Prostate gland (tissue), 2 donors: ENCODE measurements at regions not wholly inside any gene's neighbourhood (a gene's known extent, or its start where the extent isn't known, plus 50 kb on each side); places are given as distances from the start of the nearest gene placed in this dataset.

Experiments
- POLR2A ChIP-seq: fragments of 450-650 bp; IDR thresholded peaks from one replicate; pipeline ENCODE4 v1.6.1; 2016; ENCODE audit warnings: antibody characterized with exemption, mild to moderate bottlenecking
- TF ChIP-seq, protein P1 (sequence below), 4 experiments: fragments of 200-600 bp in 2 of 4; fragments of 450-650 bp in 2 of 4; sonication (generic) in 2 of 4; IDR thresholded peaks; 1 replicate in 3 of 4; 2 replicates in 1 of 4; pipeline ENCODE4 v1.5.1; 2016 to 2019; ENCODE audit warnings: antibody characterized with exemption in 4 of 4, mild to moderate bottlenecking in 2 of 4, moderate library complexity in 2 of 4

DNA sequence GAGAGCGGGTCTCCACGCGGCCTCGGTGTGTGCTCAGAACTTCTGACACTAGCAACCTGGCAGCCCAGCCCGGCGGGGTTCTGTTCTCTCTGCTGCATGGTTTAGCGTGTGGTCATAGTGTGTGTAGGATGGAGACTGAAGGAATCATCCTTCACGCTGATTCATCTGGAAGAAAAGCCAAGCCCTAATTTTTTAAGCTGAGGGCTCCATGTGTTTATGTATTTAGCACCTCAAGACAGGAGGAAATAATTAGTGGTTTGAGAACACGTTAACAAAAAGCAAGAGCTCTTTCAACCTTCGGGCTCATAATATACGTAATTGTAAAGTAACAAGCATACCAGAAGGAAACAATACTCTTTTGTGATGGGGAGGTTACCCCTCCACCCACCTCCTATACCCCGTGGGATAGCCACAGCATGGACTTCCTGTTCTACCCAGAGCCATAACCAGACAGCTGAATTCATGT, 504.6 kb upstream of the MKI67 start:
- TF ChIP-seq, protein P1, sequence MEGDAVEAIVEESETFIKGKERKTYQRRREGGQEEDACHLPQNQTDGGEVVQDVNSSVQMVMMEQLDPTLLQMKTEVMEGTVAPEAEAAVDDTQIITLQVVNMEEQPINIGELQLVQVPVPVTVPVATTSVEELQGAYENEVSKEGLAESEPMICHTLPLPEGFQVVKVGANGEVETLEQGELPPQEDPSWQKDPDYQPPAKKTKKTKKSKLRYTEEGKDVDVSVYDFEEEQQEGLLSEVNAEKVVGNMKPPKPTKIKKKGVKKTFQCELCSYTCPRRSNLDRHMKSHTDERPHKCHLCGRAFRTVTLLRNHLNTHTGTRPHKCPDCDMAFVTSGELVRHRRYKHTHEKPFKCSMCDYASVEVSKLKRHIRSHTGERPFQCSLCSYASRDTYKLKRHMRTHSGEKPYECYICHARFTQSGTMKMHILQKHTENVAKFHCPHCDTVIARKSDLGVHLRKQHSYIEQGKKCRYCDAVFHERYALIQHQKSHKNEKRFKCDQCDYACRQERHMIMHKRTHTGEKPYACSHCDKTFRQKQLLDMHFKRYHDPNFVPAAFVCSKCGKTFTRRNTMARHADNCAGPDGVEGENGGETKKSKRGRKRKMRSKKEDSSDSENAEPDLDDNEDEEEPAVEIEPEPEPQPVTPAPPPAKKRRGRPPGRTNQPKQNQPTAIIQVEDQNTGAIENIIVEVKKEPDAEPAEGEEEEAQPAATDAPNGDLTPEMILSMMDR (IDR thresholded peaks at IDR 0.05): no peak
- no peak for TF ChIP-seq POLR2A
